ENCODE measurements at regions not wholly inside any gene's neighbourhood (a gene's known extent, or its start where the extent isn't known, plus 50 kb on each side); places are given as distances from the start of the nearest gene placed in this dataset.

GRCh38 chr16:86248310-86248905 is 261.9 kb upstream of the FOXF1 start:
- TF ChIP-seq CTCF (IDR thresholded peaks at IDR 0.05) (no peak), POLR2A (IDR thresholded peaks at IDR 0.05) (no peak)

Measured in lower leg skin (tissue), 3 donors.